HepG2 (cell line): ENCODE measurements at regions not wholly inside any gene's neighbourhood (a gene's known extent, or its start where the extent isn't known, plus 50 kb on each side); places are given as distances from the start of the nearest gene placed in this dataset.

ENCODE experiments used
- ATAC-seq: fragments of 200-7000 bp; cut with Tn5 transposase; 3 replicates; pipeline ENCODE4 v1.9.1; 2020; ENCODE audit warnings: mild to moderate bottlenecking, moderate library complexity
- BruUV-seq: library from RNA; stranded (reverse); fragments of 400-500 nt; replicated peaks from 2 replicates; lab custom pipeline; 2021; lab: Mats Ljungman, UMichigan
- CTCF ChIA-PET: fragments of 300-600 bp; formaldehyde crosslinking; extraction: SDS; loops from one replicate; lab custom pipeline; 2021; ENCODE audit warnings: low total read pairs, inconsistent platforms, low intra/inter-chr PET ratio; lab: Yijun Ruan, JAX
- POLR2A ChIA-PET: fragments of 350-600 bp; sonication (Branson Sonifier 250); formaldehyde crosslinking; loops from one replicate; lab custom pipeline; 2020; ENCODE audit warnings: antibody characterized with exemption, inconsistent platforms; lab: Yijun Ruan, JAX
- DNase-seq: peaks from one replicate; pipeline ENCODE4 v3.0.0-alpha.2; 2015; ENCODE audit warnings: low spot score
- FAIRE-seq: peaks from 3 replicates; lab custom pipeline; 2011; peaks lifted over from hg19 to GRCh38; lab: Jason Lieb, UNC
- H2AFZ ChIP-seq: one replicate; pipeline ENCODE4 v1.6.1; 2011; ENCODE audit warnings: low read length, inconsistent platforms
- H3K27ac ChIP-seq: fragments of 300-600 bp; 3 replicates; pipeline ENCODE4 v1.8.0; 2011; ENCODE audit warnings: mixed run types, mild to moderate bottlenecking, mixed read lengths, low read length, inconsistent platforms; ENCODE audit not compliant: insufficient read depth; ENCODE audit errors: extremely low read length
- H3K27me3 ChIP-seq, 2 experiments: fragments of 200-600 bp in 1 of 2; 2 replicates in 1 of 2; 3 replicates in 1 of 2; pipeline versions ENCODE4 v1.6.0 to v1.8.0; 2011; ENCODE audit warnings: low read length in 2 of 2, mild to moderate bottlenecking in 2 of 2, moderate library complexity in 2 of 2, inconsistent platforms in 1 of 2; ENCODE audit not compliant: insufficient read depth in 2 of 2, control insufficient read depth in 1 of 2
- H3K36me3 ChIP-seq, 2 experiments: fragments of 200-600 bp in 1 of 2; replicated peaks in 1 of 2; 2 replicates in 1 of 2; 3 replicates in 1 of 2; pipeline versions ENCODE4 v1.5.1 to v1.8.0; 2011; ENCODE audit warnings: low read length in 2 of 2, inconsistent platforms in 1 of 2; ENCODE audit not compliant: insufficient read depth in 2 of 2, control insufficient read depth in 1 of 2
- H3K4me1 ChIP-seq: 2 replicates; pipeline ENCODE4 v1.5.1; 2012; ENCODE audit warnings: low read length, inconsistent platforms; ENCODE audit not compliant: insufficient read depth
- H3K4me2 ChIP-seq: 2 replicates; pipeline ENCODE4 v1.6.0; 2011; ENCODE audit warnings: low read depth, low read length, inconsistent platforms
- H3K4me3 ChIP-seq, 3 experiments: fragments of 200-600 bp in 1 of 3; sonication (generic), shearing (Covaris generic) in 1 of 3; replicated peaks in 1 of 3; 2 replicates each; pipeline ENCODE4 v1.5.1; 2011 to 2016; ENCODE audit warnings: low read length in 3 of 3, inconsistent platforms in 2 of 3, low read depth in 2 of 3, mild to moderate bottlenecking in 2 of 3, control low read depth in 1 of 3, mixed read lengths in 1 of 3; ENCODE audit not compliant: insufficient read depth in 1 of 3
- H3K79me2 ChIP-seq: one replicate; pipeline ENCODE4 v1.6.1; 2011; ENCODE audit warnings: low read length, inconsistent platforms; ENCODE audit not compliant: insufficient read depth
- H3K9ac ChIP-seq: 2 replicates; pipeline ENCODE4 v1.6.0; 2011; ENCODE audit warnings: mild to moderate bottlenecking, low read depth, low read length, inconsistent platforms; ENCODE audit not compliant: insufficient read depth
- H3K9me3 ChIP-seq: 2 replicates; pipeline ENCODE4 v1.5.1; 2012; ENCODE audit warnings: mild to moderate bottlenecking, low read length
- H4K20me1 ChIP-seq: 2 replicates; pipeline ENCODE4 v1.6.0; 2011; ENCODE audit warnings: inconsistent platforms, mild to moderate bottlenecking, low read length, moderate library complexity; ENCODE audit not compliant: insufficient read depth
- ASH2L ChIP-seq: fragments of 300-600, 200-600 bp; sonication (generic); IDR thresholded peaks from 2 replicates; pipeline ENCODE4 v1.7.0; 2017; ENCODE audit warnings: low read depth, mild to moderate bottlenecking, moderate library complexity, mixed read lengths, low read length; ENCODE audit not compliant: insufficient read length
- FOXM1 ChIP-seq: sonication (generic); formaldehyde crosslinking; IDR thresholded peaks from 2 replicates; pipeline ENCODE4 v1.5.0; 2020; ENCODE audit warnings: missing genetic modification reagents
- MATR3 ChIP-seq: sonication (generic); formaldehyde crosslinking; IDR thresholded peaks from 2 replicates; pipeline ENCODE4 v1.4.0; 2020; ENCODE audit warnings: missing genetic modification reagents
- NCOA1 ChIP-seq: sonication (generic); formaldehyde crosslinking; IDR thresholded peaks from 2 replicates; pipeline ENCODE4 v1.9.0; 2021; ENCODE audit warnings: missing genetic modification reagents
- SMAD3 ChIP-seq: sonication (generic); formaldehyde crosslinking; IDR thresholded peaks from 2 replicates; pipeline ENCODE4 v1.4.0; 2020; ENCODE audit warnings: missing genetic modification reagents
- SP2 ChIP-seq: sonication (generic); formaldehyde crosslinking; IDR thresholded peaks from 2 replicates; pipeline ENCODE4 v1.5.1; 2020; ENCODE audit warnings: mild to moderate bottlenecking, missing genetic modification reagents
- SRF ChIP-seq: IDR thresholded peaks from 2 replicates; pipeline ENCODE4 v1.6.1; 2011; ENCODE audit warnings: mild to moderate bottlenecking, low read depth, low read length, moderate library complexity
- TBX2 ChIP-seq: sonication (generic); formaldehyde crosslinking; IDR thresholded peaks from 2 replicates; pipeline ENCODE4 v1.5.0; 2020; ENCODE audit warnings: missing genetic modification reagents, mild to moderate bottlenecking, borderline replicate concordance
- YY1 ChIP-seq: IDR thresholded peaks from 2 replicates; pipeline ENCODE4 v1.6.1; 2011; ENCODE audit warnings: low read length, low read depth, moderate library complexity, mild to moderate bottlenecking; ENCODE audit not compliant: insufficient read depth, insufficient replicate concordance
- ZEB1 ChIP-seq: IDR thresholded peaks from 2 replicates; pipeline ENCODE4 v1.6.1; 2012; ENCODE audit warnings: mild to moderate bottlenecking, low read depth, inconsistent platforms; ENCODE audit not compliant: insufficient replicate concordance
- ZFP36L2 ChIP-seq: sonication (generic); formaldehyde crosslinking; IDR thresholded peaks from 2 replicates; pipeline ENCODE4 v1.4.0; 2020; ENCODE audit warnings: missing genetic modification reagents
- ZNF282 ChIP-seq: fragments of 450-650 bp; IDR thresholded peaks from 2 replicates; pipeline ENCODE4 v1.6.1; 2018; ENCODE audit not compliant: partially characterized antibody
- ZNF562 ChIP-seq: sonication (generic); formaldehyde crosslinking; IDR thresholded peaks from 2 replicates; pipeline ENCODE4 v1.8.0; 2022; ENCODE audit warnings: missing genetic modification reagents, borderline replicate concordance
- ZNF687 ChIP-seq: sonication (generic); formaldehyde crosslinking; IDR thresholded peaks from 2 replicates; pipeline ENCODE4 v1.5.1; 2020; ENCODE audit warnings: mild to moderate bottlenecking, missing genetic modification reagents, moderate library complexity
- ZNF766 ChIP-seq: sonication (generic); formaldehyde crosslinking; IDR thresholded peaks from 2 replicates; pipeline ENCODE4 v1.5.0; 2020; ENCODE audit warnings: missing genetic modification reagents, borderline replicate concordance
- WGBS: methylation state at CpG from one replicate; pipeline ENCODE4 v1.1.6; 2017; ENCODE audit warnings: low lambda C conversion rate; 5-methylcytosine and 5-hydroxymethylcytosine counted together
- in situ Hi-C: cut with HindIII; loops from 2 replicates; pipeline ENCODE4 v1.10.0; 2017; ENCODE audit warnings: low pct_unique_long_range_greater_than_20kb; ENCODE audit not compliant: extremely low pct_ligation_motif_present
- intact Hi-C: fragments of 100-400 bp; cut with micrococcal nuclease; formaldehyde crosslinking; loops from one replicate; pipeline ENCODE4 v1.10.0; 2022; ENCODE audit not compliant: unreplicated experiment
- TF ChIP-seq, protein P1 (sequence below): sonication (generic); formaldehyde crosslinking; conservative IDR thresholded peaks from 2 replicates; pipeline ENCODE4 v1.4.0; 2020; ENCODE audit warnings: missing genetic modification reagents
- TF ChIP-seq, protein P2 (sequence below): sonication (generic); formaldehyde crosslinking; IDR thresholded peaks from 2 replicates; pipeline ENCODE4 v1.5.0; 2020; ENCODE audit warnings: missing genetic modification reagents
- TF ChIP-seq, protein P3 (sequence below): IDR thresholded peaks from 2 replicates; pipeline ENCODE4 v1.6.1; 2016; ENCODE audit warnings: mild to moderate bottlenecking, missing biosample characterization, missing genetic modification reagents

DNA sequence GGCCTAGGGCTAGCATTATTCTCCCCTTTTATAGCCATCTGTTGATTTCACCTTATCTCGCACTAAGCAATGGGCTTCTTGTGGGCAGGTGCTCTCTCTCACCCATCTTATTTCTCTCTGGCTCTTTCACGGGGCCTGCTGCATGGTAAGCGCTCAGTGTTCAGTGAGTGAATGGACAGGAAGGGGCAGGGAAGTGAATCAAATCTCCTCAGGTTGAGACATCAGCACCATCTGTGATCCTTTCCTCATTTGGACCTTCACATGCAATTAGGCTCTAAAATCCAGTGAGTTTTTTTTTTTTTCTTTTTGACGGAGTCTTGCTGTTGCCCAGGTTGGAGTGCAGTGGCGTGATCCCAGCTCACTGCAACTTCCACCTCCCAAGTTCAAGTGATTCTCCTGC is 76.5 kb upstream of the EZR start:
- DNase-seq: no peak
- H3K4me3 ChIP-seq: no peak overlapping the region
- no peak overlapping the region for H2AFZ ChIP-seq
- FAIRE-seq: no peak
- no peaks in the 10 kb centered on the region for H3K4me1 ChIP-seq
- H3K4me2 ChIP-seq: no peak overlapping the region
- H3K27ac ChIP-seq: no peak overlapping the region
- ATAC-seq: no peak
- in situ Hi-C loops (no loop called here), intact Hi-C loops (no loop called here)
- H3K9ac ChIP-seq: no peak overlapping the region
- no TSS peak for BruUV-seq
- POLR2A ChIA-PET: no interaction called here
- H3K27me3 ChIP-seq: no peaks in the 10 kb centered on the region; a peak in 1 of 5 replicates
- no peaks in the 10 kb centered on the region for H3K79me2 ChIP-seq
- CTCF ChIA-PET: no interaction called here
- 62% methylated on average over 5 of the region's 5 CpGs for WGBS
- H4K20me1 ChIP-seq: no peaks in the 10 kb centered on the region
- H3K9me3 ChIP-seq: no peaks in the 10 kb centered on the region
- no peaks in the 10 kb centered on the region for H3K36me3 ChIP-seq
- TF ChIP-seq ZEB1 (no peak), ZFP36L2 (CRISPR knock-in tag) (no peak), ZNF766 (CRISPR knock-in tag) (no peak), ASH2L (no peak), MATR3 (CRISPR knock-in tag) (no peak), YY1 (no peak), NCOA1 (CRISPR knock-in tag) (no peak), ZNF687 (CRISPR knock-in tag) (no peak), ZNF282 (no peak), ZNF562 (CRISPR knock-in tag) (no peak), SMAD3 (CRISPR knock-in tag) (no peak), TBX2 (no peak), SP2 (CRISPR knock-in tag) (no peak), FOXM1 (CRISPR knock-in tag) (no peak), SRF (no peak)
- TF ChIP-seq, protein P1, sequence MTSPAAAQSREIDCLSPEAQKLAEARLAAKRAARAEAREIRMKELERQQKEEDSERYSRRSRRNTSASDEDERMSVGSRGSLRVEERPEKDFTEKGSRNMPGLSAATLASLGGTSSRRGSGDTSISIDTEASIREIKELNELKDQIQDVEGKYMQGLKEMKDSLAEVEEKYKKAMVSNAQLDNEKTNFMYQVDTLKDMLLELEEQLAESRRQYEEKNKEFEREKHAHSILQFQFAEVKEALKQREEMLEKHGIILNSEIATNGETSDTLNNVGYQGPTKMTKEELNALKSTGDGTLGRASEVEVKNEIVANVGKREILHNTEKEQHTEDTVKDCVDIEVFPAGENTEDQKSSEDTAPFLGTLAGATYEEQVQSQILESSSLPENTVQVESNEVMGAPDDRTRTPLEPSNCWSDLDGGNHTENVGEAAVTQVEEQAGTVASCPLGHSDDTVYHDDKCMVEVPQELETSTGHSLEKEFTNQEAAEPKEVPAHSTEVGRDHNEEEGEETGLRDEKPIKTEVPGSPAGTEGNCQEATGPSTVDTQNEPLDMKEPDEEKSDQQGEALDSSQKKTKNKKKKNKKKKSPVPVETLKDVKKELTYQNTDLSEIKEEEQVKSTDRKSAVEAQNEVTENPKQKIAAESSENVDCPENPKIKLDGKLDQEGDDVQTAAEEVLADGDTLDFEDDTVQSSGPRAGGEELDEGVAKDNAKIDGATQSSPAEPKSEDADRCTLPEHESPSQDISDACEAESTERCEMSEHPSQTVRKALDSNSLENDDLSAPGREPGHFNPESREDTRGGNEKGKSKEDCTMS (CRISPR knock-in tag): no peak
- TF ChIP-seq, protein P2, sequence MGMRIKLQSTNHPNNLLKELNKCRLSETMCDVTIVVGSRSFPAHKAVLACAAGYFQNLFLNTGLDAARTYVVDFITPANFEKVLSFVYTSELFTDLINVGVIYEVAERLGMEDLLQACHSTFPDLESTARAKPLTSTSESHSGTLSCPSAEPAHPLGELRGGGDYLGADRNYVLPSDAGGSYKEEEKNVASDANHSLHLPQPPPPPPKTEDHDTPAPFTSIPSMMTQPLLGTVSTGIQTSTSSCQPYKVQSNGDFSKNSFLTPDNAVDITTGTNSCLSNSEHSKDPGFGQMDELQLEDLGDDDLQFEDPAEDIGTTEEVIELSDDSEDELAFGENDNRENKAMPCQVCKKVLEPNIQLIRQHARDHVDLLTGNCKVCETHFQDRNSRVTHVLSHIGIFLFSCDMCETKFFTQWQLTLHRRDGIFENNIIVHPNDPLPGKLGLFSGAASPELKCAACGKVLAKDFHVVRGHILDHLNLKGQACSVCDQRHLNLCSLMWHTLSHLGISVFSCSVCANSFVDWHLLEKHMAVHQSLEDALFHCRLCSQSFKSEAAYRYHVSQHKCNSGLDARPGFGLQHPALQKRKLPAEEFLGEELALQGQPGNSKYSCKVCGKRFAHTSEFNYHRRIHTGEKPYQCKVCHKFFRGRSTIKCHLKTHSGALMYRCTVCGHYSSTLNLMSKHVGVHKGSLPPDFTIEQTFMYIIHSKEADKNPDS (CRISPR knock-in tag): no peak
- TF ChIP-seq, protein P3, sequence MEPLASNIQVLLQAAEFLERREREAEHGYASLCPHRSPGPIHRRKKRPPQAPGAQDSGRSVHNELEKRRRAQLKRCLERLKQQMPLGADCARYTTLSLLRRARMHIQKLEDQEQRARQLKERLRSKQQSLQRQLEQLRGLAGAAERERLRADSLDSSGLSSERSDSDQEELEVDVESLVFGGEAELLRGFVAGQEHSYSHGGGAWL: no peak
